Astrocyte of the spinal cord (primary cell): ENCODE measurements at regions not wholly inside any gene's neighbourhood (a gene's known extent, or its start where the extent isn't known, plus 50 kb on each side); places are given as distances from the start of the nearest gene placed in this dataset.

Experiments used
- DNase-seq: peaks from one replicate; pipeline ENCODE4 v3.0.0; 2011; ENCODE audit warnings: low read depth, low spot score
- H3K4me3 ChIP-seq: 2 replicates; pipeline ENCODE4 v1.5.1; 2011; ENCODE audit warnings: low read depth, mild to moderate bottlenecking, low read length, moderate library complexity
- in situ Hi-C: cut with HindIII; loops from 2 replicates; pipeline ENCODE4 v1.10.0; 2017; ENCODE audit warnings: low sequenced_read_pairs
- TF ChIP-seq, protein P1 (sequence below): IDR thresholded peaks from 2 replicates; pipeline ENCODE4 v1.5.1; 2012; ENCODE audit warnings: low read depth, mild to moderate bottlenecking, low read length, inconsistent platforms

DNA sequence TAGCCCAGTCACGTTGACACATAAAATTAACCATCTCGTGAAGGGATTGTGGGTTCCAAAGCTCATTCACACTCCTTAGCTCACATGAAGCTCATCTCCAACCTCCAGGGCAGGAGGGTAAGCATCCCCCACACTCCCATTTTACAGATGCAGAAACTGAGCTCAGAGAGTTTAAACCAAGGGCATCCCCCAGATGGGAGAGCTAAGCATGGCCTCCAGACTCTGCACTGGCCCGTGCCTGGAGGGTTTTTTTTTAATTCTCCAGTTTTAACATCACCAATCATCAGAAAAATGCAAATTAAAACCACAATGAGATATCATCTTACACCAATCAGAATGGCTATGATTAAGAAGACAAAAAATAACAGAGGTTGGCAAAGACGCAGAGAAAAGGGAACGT lies 53.3 kb upstream of the TCF7L2 start:
- no peak overlapping the region for H3K4me3 ChIP-seq
- DNase-seq, result no peak
- TF ChIP-seq, protein P1, sequence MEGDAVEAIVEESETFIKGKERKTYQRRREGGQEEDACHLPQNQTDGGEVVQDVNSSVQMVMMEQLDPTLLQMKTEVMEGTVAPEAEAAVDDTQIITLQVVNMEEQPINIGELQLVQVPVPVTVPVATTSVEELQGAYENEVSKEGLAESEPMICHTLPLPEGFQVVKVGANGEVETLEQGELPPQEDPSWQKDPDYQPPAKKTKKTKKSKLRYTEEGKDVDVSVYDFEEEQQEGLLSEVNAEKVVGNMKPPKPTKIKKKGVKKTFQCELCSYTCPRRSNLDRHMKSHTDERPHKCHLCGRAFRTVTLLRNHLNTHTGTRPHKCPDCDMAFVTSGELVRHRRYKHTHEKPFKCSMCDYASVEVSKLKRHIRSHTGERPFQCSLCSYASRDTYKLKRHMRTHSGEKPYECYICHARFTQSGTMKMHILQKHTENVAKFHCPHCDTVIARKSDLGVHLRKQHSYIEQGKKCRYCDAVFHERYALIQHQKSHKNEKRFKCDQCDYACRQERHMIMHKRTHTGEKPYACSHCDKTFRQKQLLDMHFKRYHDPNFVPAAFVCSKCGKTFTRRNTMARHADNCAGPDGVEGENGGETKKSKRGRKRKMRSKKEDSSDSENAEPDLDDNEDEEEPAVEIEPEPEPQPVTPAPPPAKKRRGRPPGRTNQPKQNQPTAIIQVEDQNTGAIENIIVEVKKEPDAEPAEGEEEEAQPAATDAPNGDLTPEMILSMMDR, result no peak
- in situ Hi-C loops, result no loop called here

GRCh38 chr10:112898540-112899390 lies 51.3 kb upstream of the TCF7L2 start:
- DNase-seq, result peak; percentile 67
- H3K4me3 ChIP-seq, result peak overlapping the region; percentile 29
- TF ChIP-seq, protein P1, result no peak
- in situ Hi-C loops, result no loop called here

- no peak overlapping the region for H3K4me3 ChIP-seq
- in situ Hi-C loops, result no loop called here
- TF ChIP-seq, protein P1, result no peak
- DNase-seq, result no peak
Measured at GRCh38 chr10:112899391-112900065, 50.5 kb upstream of the TCF7L2 start.
